ENCODE measurements at regions not wholly inside any gene's neighbourhood (a gene's known extent, or its start where the extent isn't known, plus 50 kb on each side); places are given as distances from the start of the nearest gene placed in this dataset.

GRCh38 chr6:108795122-108795521 lies 53.1 kb upstream of the ARMC2 start:
- TF ChIP-seq, protein P1, sequence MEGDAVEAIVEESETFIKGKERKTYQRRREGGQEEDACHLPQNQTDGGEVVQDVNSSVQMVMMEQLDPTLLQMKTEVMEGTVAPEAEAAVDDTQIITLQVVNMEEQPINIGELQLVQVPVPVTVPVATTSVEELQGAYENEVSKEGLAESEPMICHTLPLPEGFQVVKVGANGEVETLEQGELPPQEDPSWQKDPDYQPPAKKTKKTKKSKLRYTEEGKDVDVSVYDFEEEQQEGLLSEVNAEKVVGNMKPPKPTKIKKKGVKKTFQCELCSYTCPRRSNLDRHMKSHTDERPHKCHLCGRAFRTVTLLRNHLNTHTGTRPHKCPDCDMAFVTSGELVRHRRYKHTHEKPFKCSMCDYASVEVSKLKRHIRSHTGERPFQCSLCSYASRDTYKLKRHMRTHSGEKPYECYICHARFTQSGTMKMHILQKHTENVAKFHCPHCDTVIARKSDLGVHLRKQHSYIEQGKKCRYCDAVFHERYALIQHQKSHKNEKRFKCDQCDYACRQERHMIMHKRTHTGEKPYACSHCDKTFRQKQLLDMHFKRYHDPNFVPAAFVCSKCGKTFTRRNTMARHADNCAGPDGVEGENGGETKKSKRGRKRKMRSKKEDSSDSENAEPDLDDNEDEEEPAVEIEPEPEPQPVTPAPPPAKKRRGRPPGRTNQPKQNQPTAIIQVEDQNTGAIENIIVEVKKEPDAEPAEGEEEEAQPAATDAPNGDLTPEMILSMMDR (optimal IDR thresholded peaks at IDR 0.05 in 1 of 3, IDR thresholded peaks at IDR 0.05 in 1 of 3, conservative IDR thresholded peaks at IDR 0.05 in 1 of 3; ENCODE audit: extremely low read depth in 1 of 3, insufficient read depth in 2 of 3, low read length in 3 of 3), result no peak
- TF ChIP-seq EZH2 (IDR thresholded peaks at IDR 0.05; ENCODE audit: low read length), result no peak

All from keratinocyte (primary cell).